ENCODE measurements at regions not wholly inside any gene's neighbourhood (a gene's known extent, or its start where the extent isn't known, plus 50 kb on each side); places are given as distances from the start of the nearest gene placed in this dataset.

- Histone ChIP-seq H2AFZ (no peak overlapping the region), H4K20me1 (replicated peaks; ENCODE audit: insufficient read depth) (no peaks in the 10 kb centered on the region), H3K9me2 (ENCODE audit: insufficient read depth) (0 out of 2 replicates have a peak, but pooled peaks cover 7% of the 10 kb centered on the region), H3K36me3 (ENCODE audit: insufficient read depth) (no peaks in the 10 kb centered on the region), H3K79me2 (replicated peaks; ENCODE audit: insufficient read depth) (no peaks in the 10 kb centered on the region), H3K4me3 (no peak overlapping the region), H3K4me1 (ENCODE audit: insufficient read depth) (no peaks in the 10 kb centered on the region), H3F3A (replicated peaks; ENCODE audit: low read depth) (no peaks in the 10 kb centered on the region), H3K4me2 (no peak overlapping the region), H3K27ac (ENCODE audit: low read depth) (no peak overlapping the region), H3K27me3 (ENCODE audit: insufficient read depth) (no peaks in the 10 kb centered on the region)
- H3K27me3 Mint-ChIP-seq (ENCODE audit: insufficient read depth, low read depth, poor library complexity), result no peaks in the 10 kb centered on the region
- no peak for ATAC-seq
- H3K4me1 Mint-ChIP-seq, result no peaks in the 10 kb centered on the region
- no peak overlapping the region for H3K4me3 Mint-ChIP-seq
- H3K27ac Mint-ChIP-seq, result no peak overlapping the region
- no peak for TF ChIP-seq NANOG (IDR thresholded peaks at IDR 0.05; ENCODE audit: borderline replicate concordance)
- no peak for TF ChIP-seq POLR2AphosphoS5 (IDR thresholded peaks at IDR 0.05; ENCODE audit: low read depth)
- TF ChIP-seq, protein P1, sequence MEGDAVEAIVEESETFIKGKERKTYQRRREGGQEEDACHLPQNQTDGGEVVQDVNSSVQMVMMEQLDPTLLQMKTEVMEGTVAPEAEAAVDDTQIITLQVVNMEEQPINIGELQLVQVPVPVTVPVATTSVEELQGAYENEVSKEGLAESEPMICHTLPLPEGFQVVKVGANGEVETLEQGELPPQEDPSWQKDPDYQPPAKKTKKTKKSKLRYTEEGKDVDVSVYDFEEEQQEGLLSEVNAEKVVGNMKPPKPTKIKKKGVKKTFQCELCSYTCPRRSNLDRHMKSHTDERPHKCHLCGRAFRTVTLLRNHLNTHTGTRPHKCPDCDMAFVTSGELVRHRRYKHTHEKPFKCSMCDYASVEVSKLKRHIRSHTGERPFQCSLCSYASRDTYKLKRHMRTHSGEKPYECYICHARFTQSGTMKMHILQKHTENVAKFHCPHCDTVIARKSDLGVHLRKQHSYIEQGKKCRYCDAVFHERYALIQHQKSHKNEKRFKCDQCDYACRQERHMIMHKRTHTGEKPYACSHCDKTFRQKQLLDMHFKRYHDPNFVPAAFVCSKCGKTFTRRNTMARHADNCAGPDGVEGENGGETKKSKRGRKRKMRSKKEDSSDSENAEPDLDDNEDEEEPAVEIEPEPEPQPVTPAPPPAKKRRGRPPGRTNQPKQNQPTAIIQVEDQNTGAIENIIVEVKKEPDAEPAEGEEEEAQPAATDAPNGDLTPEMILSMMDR (conservative IDR thresholded peaks at IDR 0.05; ENCODE audit: low read depth in 2 of 2), result no peak
- no peak for TF ChIP-seq EZH2phosphoT487 (IDR thresholded peaks at IDR 0.05; ENCODE audit: unreplicated experiment)
- no peak for TF ChIP-seq JUNB (IDR thresholded peaks at IDR 0.05; ENCODE audit: unreplicated experiment)
- TF ChIP-seq REST (IDR thresholded peaks at IDR 0.05; ENCODE audit: unreplicated experiment), result no peak
- TF ChIP-seq CREB1 (CRISPR knock-in tag; IDR thresholded peaks at IDR 0.05; ENCODE audit: low read depth), result no peak
- TF ChIP-seq ZNF114 (CRISPR knock-in tag; IDR thresholded peaks at IDR 0.05), result no peak
- TF ChIP-seq, protein P2, sequence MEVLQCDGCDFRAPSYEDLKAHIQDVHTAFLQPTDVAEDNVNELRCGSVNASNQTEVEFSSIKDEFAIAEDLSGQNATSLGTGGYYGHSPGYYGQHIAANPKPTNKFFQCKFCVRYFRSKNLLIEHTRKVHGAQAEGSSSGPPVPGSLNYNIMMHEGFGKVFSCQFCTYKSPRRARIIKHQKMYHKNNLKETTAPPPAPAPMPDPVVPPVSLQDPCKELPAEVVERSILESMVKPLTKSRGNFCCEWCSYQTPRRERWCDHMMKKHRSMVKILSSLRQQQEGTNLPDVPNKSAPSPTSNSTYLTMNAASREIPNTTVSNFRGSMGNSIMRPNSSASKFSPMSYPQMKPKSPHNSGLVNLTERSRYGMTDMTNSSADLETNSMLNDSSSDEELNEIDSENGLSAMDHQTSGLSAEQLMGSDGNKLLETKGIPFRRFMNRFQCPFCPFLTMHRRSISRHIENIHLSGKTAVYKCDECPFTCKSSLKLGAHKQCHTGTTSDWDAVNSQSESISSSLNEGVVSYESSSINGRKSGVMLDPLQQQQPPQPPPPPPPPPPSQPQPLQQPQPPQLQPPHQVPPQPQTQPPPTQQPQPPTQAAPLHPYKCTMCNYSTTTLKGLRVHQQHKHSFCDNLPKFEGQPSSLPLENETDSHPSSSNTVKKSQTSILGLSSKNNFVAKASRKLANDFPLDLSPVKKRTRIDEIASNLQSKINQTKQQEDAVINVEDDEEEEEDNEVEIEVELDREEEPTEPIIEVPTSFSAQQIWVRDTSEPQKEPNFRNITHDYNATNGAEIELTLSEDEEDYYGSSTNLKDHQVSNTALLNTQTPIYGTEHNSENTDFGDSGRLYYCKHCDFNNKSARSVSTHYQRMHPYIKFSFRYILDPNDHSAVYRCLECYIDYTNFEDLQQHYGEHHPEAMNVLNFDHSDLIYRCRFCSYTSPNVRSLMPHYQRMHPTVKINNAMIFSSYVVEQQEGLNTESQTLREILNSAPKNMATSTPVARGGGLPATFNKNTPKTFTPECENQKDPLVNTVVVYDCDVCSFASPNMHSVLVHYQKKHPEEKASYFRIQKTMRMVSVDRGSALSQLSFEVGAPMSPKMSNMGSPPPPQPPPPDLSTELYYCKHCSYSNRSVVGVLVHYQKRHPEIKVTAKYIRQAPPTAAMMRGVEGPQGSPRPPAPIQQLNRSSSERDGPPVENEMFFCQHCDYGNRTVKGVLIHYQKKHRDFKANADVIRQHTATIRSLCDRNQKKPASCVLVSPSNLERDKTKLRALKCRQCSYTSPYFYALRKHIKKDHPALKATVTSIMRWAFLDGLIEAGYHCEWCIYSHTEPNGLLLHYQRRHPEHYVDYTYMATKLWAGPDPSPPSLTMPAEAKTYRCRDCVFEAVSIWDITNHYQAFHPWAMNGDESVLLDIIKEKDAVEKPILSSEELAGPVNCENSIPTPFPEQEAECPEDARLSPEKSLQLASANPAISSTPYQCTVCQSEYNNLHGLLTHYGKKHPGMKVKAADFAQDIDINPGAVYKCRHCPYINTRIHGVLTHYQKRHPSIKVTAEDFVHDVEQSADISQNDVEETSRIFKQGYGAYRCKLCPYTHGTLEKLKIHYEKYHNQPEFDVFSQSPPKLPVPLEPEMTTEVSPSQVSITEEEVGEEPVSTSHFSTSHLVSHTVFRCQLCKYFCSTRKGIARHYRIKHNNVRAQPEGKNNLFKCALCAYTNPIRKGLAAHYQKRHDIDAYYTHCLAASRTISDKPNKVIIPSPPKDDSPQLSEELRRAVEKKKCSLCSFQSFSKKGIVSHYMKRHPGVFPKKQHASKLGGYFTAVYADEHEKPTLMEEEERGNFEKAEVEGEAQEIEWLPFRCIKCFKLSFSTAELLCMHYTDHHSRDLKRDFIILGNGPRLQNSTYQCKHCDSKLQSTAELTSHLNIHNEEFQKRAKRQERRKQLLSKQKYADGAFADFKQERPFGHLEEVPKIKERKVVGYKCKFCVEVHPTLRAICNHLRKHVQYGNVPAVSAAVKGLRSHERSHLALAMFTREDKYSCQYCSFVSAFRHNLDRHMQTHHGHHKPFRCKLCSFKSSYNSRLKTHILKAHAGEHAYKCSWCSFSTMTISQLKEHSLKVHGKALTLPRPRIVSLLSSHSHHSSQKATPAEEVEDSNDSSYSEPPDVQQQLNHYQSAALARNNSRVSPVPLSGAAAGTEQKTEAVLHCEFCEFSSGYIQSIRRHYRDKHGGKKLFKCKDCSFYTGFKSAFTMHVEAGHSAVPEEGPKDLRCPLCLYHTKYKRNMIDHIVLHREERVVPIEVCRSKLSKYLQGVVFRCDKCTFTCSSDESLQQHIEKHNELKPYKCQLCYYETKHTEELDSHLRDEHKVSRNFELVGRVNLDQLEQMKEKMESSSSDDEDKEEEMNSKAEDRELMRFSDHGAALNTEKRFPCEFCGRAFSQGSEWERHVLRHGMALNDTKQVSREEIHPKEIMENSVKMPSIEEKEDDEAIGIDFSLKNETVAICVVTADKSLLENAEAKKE (CRISPR knock-in tag; IDR thresholded peaks at IDR 0.05), result no peak
- DNase-seq (ENCODE audit: low spot score), result no peak
- peaks cover 8% of the 10 kb centered on the region; the same call in 1 of the 3 replicates for H3K36me3 Mint-ChIP-seq (ENCODE audit: low read depth)
- peaks cover 5% of the 10 kb centered on the region; the same call in 1 of the 3 replicates for H3K9me3 Mint-ChIP-seq
Measured at GRCh38 chr13:104577071-104577815, 1511.0 kb upstream of the SLC10A2 start.

Measured in GM23338 (cell line).